AG20443 (cell line): ENCODE measurements at regions not wholly inside any gene's neighbourhood (a gene's known extent, or its start where the extent isn't known, plus 50 kb on each side); places are given as distances from the start of the nearest gene placed in this dataset.
"Not testable (repeated sequence)": the region's sequence is repeated elsewhere in the genome, so short reads cannot be mapped to it uniquely, and the experiment has no call there.

Experiments used
- DNase-seq: peaks from one replicate; pipeline ENCODE4 v3.0.0; 2012; ENCODE audit warnings: low spot score, mixed read lengths

DNA sequence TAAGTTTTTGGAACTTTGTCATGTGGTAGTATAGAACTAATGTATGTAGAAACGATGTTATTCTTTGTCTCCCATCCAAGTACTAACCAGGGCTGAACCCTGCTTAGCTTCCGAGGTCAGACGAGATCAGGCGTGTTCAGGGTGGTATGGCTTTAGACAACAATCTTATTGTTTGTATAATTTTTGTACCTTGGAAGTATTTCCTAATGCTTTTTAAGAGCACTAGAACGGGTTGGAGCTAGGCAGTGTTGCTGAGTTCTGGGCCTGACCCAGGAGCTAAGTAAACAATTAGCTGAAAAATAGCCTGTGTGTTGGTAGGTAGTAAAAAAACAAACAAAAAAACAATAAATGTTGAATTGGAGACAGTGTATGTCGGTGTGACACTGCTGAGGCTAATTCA lies 244.3 kb downstream of the EMP1 start:
- no peak for DNase-seq

DNA sequence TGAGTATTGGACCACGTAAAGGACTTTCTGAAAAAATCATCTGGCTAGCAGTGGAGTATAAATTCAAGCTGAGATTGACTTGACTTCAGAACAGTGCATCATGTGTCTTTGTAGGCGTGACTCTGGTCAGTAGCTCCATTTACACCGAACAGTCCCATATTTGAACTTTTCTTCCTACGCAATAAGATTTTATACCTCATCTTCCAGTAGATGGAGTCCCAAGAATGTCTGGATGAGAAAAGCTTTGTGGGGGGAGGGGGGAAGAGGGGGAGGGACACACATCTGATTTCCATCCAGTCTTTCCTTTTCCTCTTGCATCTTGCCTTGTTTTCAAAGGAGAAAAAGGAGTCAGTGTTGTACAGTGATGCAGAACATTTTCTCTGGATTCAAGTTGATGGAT lies 241.0 kb downstream of the EMP1 start:
- DNase-seq = no peak

GRCh38 chr12:13436696-13437391 lies 240.3 kb downstream of the EMP1 start:
- peak; percentile 46 for DNase-seq

DNA sequence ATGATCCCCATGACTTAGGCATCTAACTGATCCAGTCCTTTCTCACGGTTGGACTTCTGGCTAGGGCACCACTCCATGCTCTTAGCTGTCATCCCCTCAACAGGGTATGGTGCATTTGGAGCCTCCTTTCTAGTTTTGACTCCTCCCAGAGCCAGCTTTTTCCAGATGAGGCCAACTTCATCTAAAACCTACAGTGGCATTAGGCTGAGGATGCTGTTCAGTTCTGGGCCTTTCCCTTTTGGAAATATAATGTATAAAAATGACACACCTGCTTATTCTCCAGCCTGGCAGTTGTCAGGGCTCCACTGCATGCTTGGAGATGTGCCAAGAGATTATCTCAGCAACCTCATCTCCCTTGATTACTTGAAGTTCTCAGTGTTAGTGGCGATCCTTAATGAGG lies 239.7 kb downstream of the EMP1 start:
- no peak for DNase-seq

DNA sequence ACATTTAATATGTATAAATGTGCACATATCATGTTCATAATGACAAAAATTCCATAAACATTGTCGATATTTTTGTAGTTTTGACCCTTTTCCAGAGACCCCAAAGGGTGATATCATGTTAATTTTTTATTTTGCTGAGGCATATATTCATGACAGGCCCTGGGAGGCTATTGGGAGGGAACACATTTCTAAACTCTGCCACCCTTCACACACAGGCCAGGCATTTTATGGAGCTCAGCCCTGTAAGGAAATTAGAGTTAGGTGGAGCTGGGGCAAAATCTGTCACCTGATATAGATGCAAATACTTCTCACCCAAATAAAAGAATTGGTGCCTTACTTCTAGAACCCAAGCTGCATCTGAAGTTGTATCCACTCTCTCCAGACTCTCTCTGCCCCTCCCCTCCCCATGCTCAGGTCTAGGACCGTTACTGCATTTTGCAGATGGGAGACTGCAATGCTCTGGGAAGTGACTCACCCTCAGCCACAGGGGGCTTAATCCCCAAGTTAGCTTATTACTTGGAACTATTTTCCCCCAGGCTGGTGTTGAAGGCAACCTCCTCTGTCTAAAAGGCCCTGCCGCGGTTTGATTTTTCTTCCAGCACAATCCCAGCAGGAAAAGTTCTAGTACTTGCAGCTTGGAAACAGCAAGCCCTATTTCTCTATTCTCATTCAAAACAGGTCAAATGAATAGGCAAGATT lies 238.9 kb downstream of the EMP1 start:
- no peak for DNase-seq

- no peak for DNase-seq
Measured at GRCh38 chr12:13433768-13434167, 237.2 kb downstream of the EMP1 start.

- DNase-seq = no peak
Measured at GRCh38 chr12:13431041-13431440, 234.5 kb downstream of the EMP1 start.

DNA sequence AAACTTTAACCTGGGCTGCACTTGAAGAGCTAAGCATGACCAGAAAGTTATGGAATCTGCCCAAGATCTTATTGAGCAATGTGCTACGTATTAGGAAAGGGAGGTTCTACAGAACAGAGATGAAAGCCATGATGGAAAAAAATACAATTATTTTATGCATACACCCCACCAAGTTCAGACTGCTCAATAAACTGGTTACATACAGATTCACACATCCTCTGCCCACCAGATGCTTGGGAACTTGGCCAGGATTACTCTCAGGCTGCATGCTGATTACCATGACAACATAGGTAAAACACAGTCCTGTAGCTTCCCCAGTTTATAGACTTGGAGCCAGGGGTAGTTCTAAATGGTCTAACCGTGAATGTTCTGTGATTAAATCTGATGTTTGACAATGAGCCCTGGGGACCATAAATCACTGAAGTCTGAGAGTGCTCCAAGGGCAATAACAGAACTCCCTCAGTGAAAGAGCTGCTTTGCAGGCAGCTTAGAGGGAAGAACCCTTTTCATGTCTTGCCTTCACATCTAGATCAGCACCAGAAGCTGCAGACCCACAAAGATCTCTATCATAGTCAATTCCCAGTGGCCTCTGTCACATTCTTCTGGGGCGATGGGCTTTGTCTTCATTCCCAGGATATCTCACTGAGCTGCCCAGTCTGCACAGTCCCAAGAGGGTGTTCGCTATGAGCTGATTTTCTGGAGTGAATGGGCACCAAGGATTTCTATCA lies 232.2 kb downstream of the EMP1 start:
- DNase-seq = no peak

GRCh38 chr12:13425766-13426165 lies 229.2 kb downstream of the EMP1 start:
- DNase-seq = peak; percentile 77

- no peak for DNase-seq
Measured at GRCh38 chr12:13422291-13422690, 225.8 kb downstream of the EMP1 start.

DNA sequence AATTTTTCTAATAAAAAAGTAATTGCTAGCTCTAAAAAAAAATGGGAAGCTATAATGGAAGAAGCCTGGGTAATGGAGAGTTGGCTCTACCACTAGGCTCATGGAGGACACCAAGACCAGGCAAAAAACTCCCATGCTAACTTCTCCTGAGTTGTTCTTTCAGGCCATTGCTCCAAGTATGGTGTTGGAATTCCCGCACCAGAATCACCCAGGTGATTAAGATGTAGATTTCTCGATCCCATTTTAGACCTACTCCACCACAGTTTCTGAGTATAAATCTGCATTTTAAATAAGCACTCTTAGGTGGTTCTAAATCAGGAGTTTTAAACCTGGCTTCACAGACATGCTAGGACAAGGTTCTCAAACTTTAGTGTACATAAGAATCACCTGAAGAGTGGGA lies 221.0 kb downstream of the EMP1 start:
- DNase-seq = no peak

GRCh38 chr12:13411287-13411686 lies 214.8 kb downstream of the EMP1 start:
- DNase-seq = no peak

DNA sequence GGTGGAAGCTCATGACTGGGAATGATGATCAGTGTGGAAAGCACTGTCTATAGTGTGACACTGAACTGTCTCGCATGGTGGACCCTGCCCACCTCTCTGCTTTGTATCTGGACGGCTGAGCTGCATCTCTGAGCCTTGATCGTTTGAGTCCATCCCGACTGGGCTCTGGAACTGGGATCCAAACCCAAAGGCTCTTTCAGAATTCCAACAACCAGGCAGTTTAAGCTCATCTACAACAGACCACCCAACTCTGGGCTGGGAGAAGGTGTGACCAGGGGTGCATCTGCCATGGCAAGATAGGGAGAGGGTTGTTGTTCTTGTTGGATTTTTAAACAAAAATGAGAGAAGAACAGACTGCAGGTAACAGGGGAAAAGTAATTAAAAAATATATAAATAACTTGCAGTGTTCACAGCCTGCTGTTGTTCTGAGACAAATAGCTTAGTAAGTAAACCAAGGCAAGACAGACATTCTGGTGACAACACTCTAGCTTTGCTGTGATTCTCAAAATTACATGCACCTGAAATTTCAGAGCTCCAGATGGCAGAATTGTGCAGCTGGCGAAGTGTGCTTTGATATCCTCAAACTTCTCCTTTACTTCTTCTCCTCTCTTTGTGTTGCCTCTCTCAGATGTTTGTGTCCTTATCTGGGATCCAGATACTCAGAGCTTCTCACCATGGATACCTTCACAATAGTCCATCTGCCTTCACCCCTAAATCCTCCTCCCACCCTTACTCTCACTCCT lies 209.6 kb downstream of the EMP1 start:
- DNase-seq = no peak

- no peak for DNase-seq
Measured at GRCh38 chr12:13404631-13405473, 208.3 kb downstream of the EMP1 start.

GRCh38 chr12:13404111-13404628 lies 207.6 kb downstream of the EMP1 start:
- DNase-seq = no peak

DNA sequence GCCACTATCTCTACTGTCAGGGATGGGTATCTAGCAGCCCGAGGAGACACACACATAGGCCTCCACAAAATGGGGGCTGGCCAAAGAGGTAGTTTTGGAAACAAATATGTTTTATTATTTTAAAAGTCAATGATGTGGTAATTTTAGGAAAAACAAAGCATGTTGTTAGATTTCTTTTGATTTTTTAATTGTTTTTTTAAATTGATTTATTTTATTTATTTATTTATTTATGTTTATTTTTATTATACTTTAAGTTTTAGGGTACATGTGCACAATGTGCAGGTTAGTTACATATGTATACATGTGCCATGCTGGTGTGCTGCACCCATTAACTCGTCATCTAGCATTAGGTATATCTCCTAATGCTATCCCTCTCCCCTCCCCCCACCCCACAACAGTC lies 194.8 kb downstream of the EMP1 start:
- DNase-seq = not testable (repeated sequence)

DNA sequence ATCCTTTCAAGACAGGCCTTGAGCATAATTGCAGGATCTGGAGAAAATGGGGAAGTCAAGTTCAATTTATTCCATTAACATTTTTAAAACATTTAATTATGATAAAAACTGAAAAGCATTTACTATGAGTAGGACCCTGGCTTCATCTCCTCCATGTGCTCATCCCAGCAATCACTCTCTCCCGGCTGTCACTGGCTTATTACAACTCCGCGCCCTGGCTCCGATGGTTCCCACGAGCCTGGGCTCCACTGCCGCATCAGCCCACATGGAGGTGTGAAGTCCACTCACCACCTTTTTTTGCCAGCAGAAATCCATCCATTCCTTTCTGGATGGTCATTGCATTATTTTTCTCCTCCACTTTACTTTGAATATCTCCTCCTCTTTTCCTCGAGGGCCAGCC lies 194.4 kb downstream of the EMP1 start:
- DNase-seq = no peak

- DNase-seq = peak; percentile 75
Measured at GRCh38 chr12:13390381-13390861, 193.9 kb downstream of the EMP1 start.

- DNase-seq = no peak
Measured at GRCh38 chr12:13387101-13387500, 190.6 kb downstream of the EMP1 start.

DNA sequence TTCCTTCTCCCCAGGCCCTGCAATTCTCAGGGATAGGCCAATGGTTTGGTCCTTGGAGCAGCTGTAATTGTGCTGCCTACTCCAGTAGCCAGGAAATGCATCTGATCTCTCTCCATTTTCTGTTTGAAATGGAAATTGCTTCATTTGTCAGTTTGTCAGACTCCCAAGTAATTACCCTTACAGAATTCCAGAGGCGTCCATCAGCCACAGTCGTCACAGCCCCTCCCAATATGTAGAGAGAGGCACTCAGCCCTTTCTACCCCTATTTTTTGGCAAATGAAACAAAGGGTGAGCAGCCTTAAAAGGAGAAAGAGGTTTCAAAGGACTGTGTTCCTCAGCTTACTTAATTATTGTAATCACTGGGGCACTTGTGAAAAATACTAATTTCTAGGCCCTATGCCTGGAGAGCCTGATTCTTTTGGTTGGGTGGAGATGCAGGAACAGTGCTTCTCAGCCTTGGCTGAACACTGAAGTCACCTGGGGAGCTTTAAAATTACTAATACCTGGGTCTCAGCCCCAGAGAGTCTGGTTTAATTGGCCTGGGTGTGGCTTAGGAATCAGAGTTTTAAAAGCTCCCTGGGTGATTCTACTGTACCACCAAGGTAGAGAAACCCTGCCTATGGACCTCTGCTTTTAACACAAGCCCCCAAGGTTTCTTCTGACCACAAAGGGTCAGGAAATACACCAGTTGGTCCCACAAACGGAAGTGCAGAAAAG lies 190.0 kb downstream of the EMP1 start:
- DNase-seq = no peak
